Neuronal stem cell (in vitro differentiated cells): ENCODE measurements at regions not wholly inside any gene's neighbourhood (a gene's known extent, or its start where the extent isn't known, plus 50 kb on each side); places are given as distances from the start of the nearest gene placed in this dataset.
A peak's percentile ranks its signal among the peaks of the same experiment; 100 is the strongest.

Experiments used
- DNase-seq: peaks from one replicate; pipeline ENCODE4 v3.0.0-alpha.2; 2013; ENCODE audit warnings: low spot score
- H2AFZ ChIP-seq: one replicate; pipeline ENCODE4 v1.6.1; 2013; ENCODE audit warnings: mild to moderate bottlenecking, low read length, inconsistent platforms
- H2AK5ac ChIP-seq: 2 replicates; pipeline ENCODE4 v1.6.1; 2013; ENCODE audit warnings: low read depth, mild to moderate bottlenecking, inconsistent platforms, low read length, moderate library complexity, mixed read lengths
- H2BK120ac ChIP-seq: 2 replicates; pipeline ENCODE4 v1.6.1; 2013; ENCODE audit warnings: low read depth, mild to moderate bottlenecking, inconsistent platforms, low read length, moderate library complexity, mixed read lengths
- H2BK12ac ChIP-seq: one replicate; pipeline ENCODE4 v1.6.1; 2013; ENCODE audit warnings: low read length, inconsistent platforms
- H2BK15ac ChIP-seq: 2 replicates; pipeline ENCODE4 v1.6.1; 2013; ENCODE audit warnings: mild to moderate bottlenecking, low read length, inconsistent platforms, mixed read lengths
- H2BK5ac ChIP-seq: one replicate; pipeline ENCODE4 v1.6.1; 2013; ENCODE audit warnings: inconsistent platforms, mild to moderate bottlenecking, low read length, moderate library complexity
- H3K14ac ChIP-seq: one replicate; pipeline ENCODE4 v1.6.1; 2013; ENCODE audit warnings: low read length, inconsistent platforms
- H3K18ac ChIP-seq: 2 replicates; pipeline ENCODE4 v1.6.1; 2013; ENCODE audit warnings: low read length, inconsistent platforms
- H3K23ac ChIP-seq: 2 replicates; pipeline ENCODE4 v1.6.1; 2013; ENCODE audit warnings: low read depth, mild to moderate bottlenecking, mixed read lengths, low read length, inconsistent platforms; ENCODE audit not compliant: poor library complexity
- H3K27ac ChIP-seq: replicated peaks from 3 replicates; pipeline ENCODE4 v1.5.1; 2013; ENCODE audit warnings: low read length, inconsistent platforms
- H3K27me3 ChIP-seq, 3 experiments: 2 replicates each; pipeline ENCODE4 v1.6.1; 2013; ENCODE audit warnings: low read length in 3 of 3, mild to moderate bottlenecking in 2 of 3, inconsistent platforms in 1 of 3, low read depth in 1 of 3, mixed read lengths in 1 of 3, moderate library complexity in 1 of 3; ENCODE audit not compliant: control insufficient read depth in 3 of 3, insufficient read depth in 3 of 3
- H3K36me3 ChIP-seq, 2 donors: replicated peaks in 1 of 2; 2 replicates each; pipeline ENCODE4 v1.6.1; 2013; ENCODE audit warnings: low read length in 2 of 2; ENCODE audit not compliant: control insufficient read depth in 2 of 2, insufficient read depth in 2 of 2
- H3K4ac ChIP-seq: 2 replicates; pipeline ENCODE4 v1.6.1; 2013; ENCODE audit warnings: inconsistent platforms, mild to moderate bottlenecking, low read length, moderate library complexity
- H3K4me1 ChIP-seq, 2 donors: 1 replicate in 1 of 2; 2 replicates in 1 of 2; pipeline ENCODE4 v1.6.1; 2013; ENCODE audit warnings: low read length in 2 of 2, low read depth in 1 of 2; ENCODE audit not compliant: control insufficient read depth in 2 of 2, insufficient read depth in 1 of 2
- H3K4me2 ChIP-seq: one replicate; pipeline ENCODE4 v1.6.1; 2013; ENCODE audit warnings: mild to moderate bottlenecking, low read length, inconsistent platforms; ENCODE audit not compliant: insufficient read depth, poor library complexity, severe bottlenecking
- H3K4me3 ChIP-seq, 2 donors: 2 replicates each; pipeline ENCODE4 v1.5.1; 2013; ENCODE audit warnings: low read length in 2 of 2, mild to moderate bottlenecking in 2 of 2, inconsistent platforms in 1 of 2, moderate library complexity in 1 of 2
- H3K79me1 ChIP-seq: one replicate; pipeline ENCODE4 v1.6.1; 2013; ENCODE audit warnings: low read depth, mild to moderate bottlenecking, inconsistent platforms, low read length, moderate library complexity
- H3K9ac ChIP-seq: one replicate; pipeline ENCODE4 v1.6.1; 2013; ENCODE audit warnings: mild to moderate bottlenecking, low read depth, low read length, inconsistent platforms; ENCODE audit not compliant: poor library complexity
- H3K9me3 ChIP-seq, 2 donors: replicated peaks in 1 of 2; 2 replicates each; pipeline versions ENCODE3 to v1.6.1; 2013; ENCODE audit warnings: low read length in 2 of 2, mild to moderate bottlenecking in 2 of 2, inconsistent platforms in 1 of 2, low read depth in 1 of 2, mixed read lengths in 1 of 2, moderate library complexity in 1 of 2; ENCODE audit not compliant: control insufficient read depth in 2 of 2, insufficient read depth in 1 of 2
- H4K8ac ChIP-seq: one replicate; pipeline ENCODE4 v1.6.1; 2013; ENCODE audit warnings: low read depth, mild to moderate bottlenecking, inconsistent platforms, low read length, moderate library complexity
- H4K91ac ChIP-seq: one replicate; pipeline ENCODE4 v1.6.1; 2013; ENCODE audit warnings: low read length, low read depth, mild to moderate bottlenecking, inconsistent platforms; ENCODE audit not compliant: poor library complexity
- WGBS, 2 donors: extraction: QIAGEN DNeasy Blood & Tissue Kit; methylation state at CpG; one replicate each; pipeline ENCODE4 v1.1.7; 2013; ENCODE audit warnings: missing lambda C conversion rate in 2 of 2, mixed read lengths in 1 of 2; ENCODE audit not compliant: insufficient read length in 2 of 2, insufficient replicate concordance in 1 of 2; ENCODE audit errors: extremely low coverage in 2 of 2; 5-methylcytosine and 5-hydroxymethylcytosine counted together

- WGBS, 2 donors: no CpG with 5 or more reads among the region's 8 CpGs
- no peak overlapping the region for H3K23ac ChIP-seq
These were observed 469.7 kb upstream of the FANCL start for GRCh38 chr2:58710795-58711279.

GRCh38 chr2:58709687-58710354 lies 468.7 kb upstream of the FANCL start:
- Histone ChIP-seq H3K4ac (no peak overlapping the region), H2BK15ac (no peak overlapping the region), H3K14ac (no peak overlapping the region), H4K91ac (no peak overlapping the region), H3K23ac (no peak overlapping the region), H3K18ac (peak overlapping the region; percentile 19), H3K79me1 (no peaks in the 10 kb centered on the region), H3K4me1 (peaks cover 0 to 6% of the 10 kb centered on the region in 2 donors), H2AFZ (peak overlapping the region; percentile 4), H2BK12ac (no peak overlapping the region), H2AK5ac (no peak overlapping the region), H2BK120ac (no peak overlapping the region), H3K27ac (no peak overlapping the region), H3K27me3 (no peaks in the 10 kb centered on the region), H4K8ac (no peak overlapping the region), H3K36me3 (no peaks in the 10 kb centered on the region), H2BK5ac (no peak overlapping the region), H3K9ac (no peak overlapping the region), H3K9me3 (no peaks in the 10 kb centered on the region), H3K4me2 (no peak overlapping the region), H3K4me3 (no peak overlapping the region)
- WGBS, 2 donors: no CpG with 5 or more reads among the region's 1 CpG
- no peak for DNase-seq

More at GRCh38 chr2:58710795-58711279, 469.7 kb upstream of the FANCL start:
- Histone ChIP-seq H2AFZ (no peak overlapping the region), H3K9ac (no peak overlapping the region), H4K8ac (no peak overlapping the region), H2AK5ac (no peak overlapping the region), H3K27ac (no peak overlapping the region), H3K4me2 (no peak overlapping the region), H3K4me1 (peaks cover 0 to 6% of the 10 kb centered on the region in 2 donors), H4K91ac (no peak overlapping the region), H2BK15ac (no peak overlapping the region), H3K4me3 (no peak overlapping the region), H3K27me3 (no peaks in the 10 kb centered on the region), H2BK12ac (no peak overlapping the region), H2BK120ac (no peak overlapping the region), H3K14ac (no peak overlapping the region), H3K9me3 (no peaks in the 10 kb centered on the region), H3K4ac (no peak overlapping the region), H3K79me1 (no peaks in the 10 kb centered on the region), H3K36me3 (no peaks in the 10 kb centered on the region), H2BK5ac (no peak overlapping the region), H3K18ac (no peak overlapping the region)
- no peak for DNase-seq

GRCh38 chr2:58709274-58709673 lies 468.1 kb upstream of the FANCL start:
- Histone ChIP-seq H3K18ac (peak overlapping the region; percentile 19), H3K27ac (no peak overlapping the region), H2BK120ac (no peak overlapping the region), H3K9me3 (no peaks in the 10 kb centered on the region), H3K4me1 (peaks cover 0 to 6% of the 10 kb centered on the region in 2 donors), H2BK5ac (no peak overlapping the region), H3K23ac (no peak overlapping the region), H3K9ac (no peak overlapping the region), H3K36me3 (no peaks in the 10 kb centered on the region), H4K8ac (no peak overlapping the region), H3K4me3 (no peak overlapping the region), H3K4ac (no peak overlapping the region), H3K79me1 (no peaks in the 10 kb centered on the region), H2BK12ac (peak overlapping the region; percentile 30), H4K91ac (no peak overlapping the region), H3K4me2 (no peak overlapping the region), H2AFZ (peak overlapping the region; percentile 4), H2BK15ac (no peak overlapping the region), H2AK5ac (no peak overlapping the region), H3K14ac (peak overlapping the region; percentile 9), H3K27me3 (no peaks in the 10 kb centered on the region)
- no CpG with 5 or more reads among the region's 4 CpGs for WGBS, 2 donors
- no peak for DNase-seq

GRCh38 chr2:58708565-58708964 lies 467.4 kb upstream of the FANCL start:
- H3K18ac ChIP-seq: no peak overlapping the region
- H3K9me3 ChIP-seq: no peaks in the 10 kb centered on the region
- no peak overlapping the region for H3K4ac ChIP-seq
- H2BK5ac ChIP-seq: no peak overlapping the region
- no peak overlapping the region for H2BK120ac ChIP-seq
- peaks cover 0 to 6% of the 10 kb centered on the region in 2 donors for H3K4me1 ChIP-seq
- no peaks in the 10 kb centered on the region for H3K27me3 ChIP-seq
- H4K8ac ChIP-seq: no peak overlapping the region
- DNase-seq: no peak
- H3K14ac ChIP-seq: no peak overlapping the region
- H3K4me3 ChIP-seq: no peak overlapping the region
- H4K91ac ChIP-seq: no peak overlapping the region
- no peak overlapping the region for H2BK12ac ChIP-seq
- H3K36me3 ChIP-seq: no peaks in the 10 kb centered on the region
- H3K79me1 ChIP-seq: no peaks in the 10 kb centered on the region
- no peak overlapping the region for H2AK5ac ChIP-seq
- H3K4me2 ChIP-seq: no peak overlapping the region
- H3K27ac ChIP-seq: no peak overlapping the region
- no peak overlapping the region for H3K23ac ChIP-seq
- H2AFZ ChIP-seq: no peak overlapping the region
- H3K9ac ChIP-seq: no peak overlapping the region
- H2BK15ac ChIP-seq: no peak overlapping the region
- no CpG with 5 or more reads among the region's 1 CpG for WGBS, 2 donors
